Right lobe of liver (tissue), 4 donors: ENCODE measurements at regions not wholly inside any gene's neighbourhood (a gene's known extent, or its start where the extent isn't known, plus 50 kb on each side); places are given as distances from the start of the nearest gene placed in this dataset.

Experiments used
- CTCF ChIP-seq, 4 donors: fragments of 200-600 bp in 3 of 4; fragments of 450-650 bp in 1 of 4; IDR thresholded peaks; one replicate each; pipeline versions ENCODE4 v1.5.1 to v1.8.0; 2016 to 2022; ENCODE audit warnings: antibody characterized with exemption in 4 of 4, mild to moderate bottlenecking in 2 of 4
- POLR2A ChIP-seq: fragments of 450-650 bp; IDR thresholded peaks from one replicate; pipeline ENCODE4 v1.6.1; 2017; ENCODE audit warnings: antibody characterized with exemption, mild to moderate bottlenecking
- donor health status: DM: no; HTN: no; CAD: no.
- donor health status: DM: no; HTN: no; CAD: no.
- donor health status: DM: no; HTN: yes; CAD: no.

DNA sequence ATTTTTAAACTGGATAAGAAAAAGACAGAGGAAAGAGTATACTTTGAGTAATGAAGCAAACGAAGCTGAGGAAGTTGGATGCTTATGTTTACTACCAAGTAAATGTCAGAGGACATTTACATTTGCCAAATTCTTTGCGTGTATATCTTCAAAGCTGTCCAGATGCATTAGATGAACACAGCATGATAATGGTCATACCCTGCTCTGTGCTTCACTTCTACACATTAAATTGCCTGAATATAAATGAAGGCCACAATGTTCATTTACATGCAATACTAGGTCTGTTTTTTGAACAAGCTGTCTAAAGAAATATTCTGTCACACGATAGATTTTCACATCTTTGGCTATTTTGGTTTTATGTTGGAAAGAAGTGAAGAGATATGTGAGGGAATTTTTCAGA, 405.8 kb upstream of the ADAMTS9 start:
- TF ChIP-seq POLR2A (no peak), CTCF (IDR thresholded peaks at IDR 0.05) (no peak)
